ENCODE measurements at regions not wholly inside any gene's neighbourhood (a gene's known extent, or its start where the extent isn't known, plus 50 kb on each side); places are given as distances from the start of the nearest gene placed in this dataset.
"Not testable (repeated sequence)": the region's sequence is repeated elsewhere in the genome, so short reads cannot be mapped to it uniquely, and the experiment has no call there.

GRCh38 chr7:91356915-91357314 is 92.7 kb downstream of the FZD1 start:
- DNase-seq (ENCODE audit: low spot score): no peak

GRCh38 chr7:91357379-91357778 is 93.1 kb downstream of the FZD1 start:
- no peak for DNase-seq (ENCODE audit: low spot score)

GRCh38 chr7:91357901-91358300 is 93.7 kb downstream of the FZD1 start:
- no peak for DNase-seq (ENCODE audit: low spot score)

DNA sequence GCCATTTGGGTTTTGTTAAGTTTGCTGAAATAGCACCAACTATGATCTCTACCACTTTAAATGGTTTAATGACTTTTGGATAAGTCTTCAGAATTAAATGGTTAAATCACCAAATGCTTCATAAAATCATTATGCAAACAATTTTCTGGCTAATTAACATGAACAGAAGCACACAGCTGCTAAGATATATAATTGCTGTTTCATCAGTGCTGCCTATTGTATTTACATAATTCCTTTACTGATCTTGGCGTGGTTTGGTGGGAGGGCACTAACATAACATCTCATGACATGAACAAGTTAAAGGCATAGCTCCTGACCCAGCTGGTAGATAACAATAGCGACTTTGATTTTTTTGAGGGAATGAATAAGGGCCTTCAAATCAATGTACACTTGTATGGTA is 94.1 kb downstream of the FZD1 start:
- no peak for DNase-seq (ENCODE audit: low spot score)

DNA sequence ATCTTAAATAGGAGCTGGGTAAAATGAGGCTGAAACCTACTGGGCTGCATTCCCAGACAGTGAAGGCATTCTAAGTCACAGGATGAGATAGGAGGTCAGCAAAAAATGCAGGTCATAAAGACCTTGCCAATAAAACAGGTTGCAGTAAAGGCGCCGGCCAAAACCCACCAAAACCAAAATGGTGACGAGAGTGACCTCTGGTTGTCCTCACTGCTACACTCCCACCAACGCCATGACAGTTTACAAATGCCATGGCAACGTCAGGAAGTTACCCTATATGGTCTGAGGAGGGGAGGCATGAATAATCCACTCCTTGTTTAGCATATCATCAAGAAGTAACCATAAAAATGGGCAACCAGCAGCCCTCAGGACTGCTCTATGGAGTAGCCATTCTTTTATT is 100.9 kb downstream of the FZD1 start:
- not testable (repeated sequence) for DNase-seq (ENCODE audit: low spot score)

- DNase-seq (ENCODE audit: low spot score): no peak
Measured at GRCh38 chr7:91366091-91366490, 101.9 kb downstream of the FZD1 start.

DNA sequence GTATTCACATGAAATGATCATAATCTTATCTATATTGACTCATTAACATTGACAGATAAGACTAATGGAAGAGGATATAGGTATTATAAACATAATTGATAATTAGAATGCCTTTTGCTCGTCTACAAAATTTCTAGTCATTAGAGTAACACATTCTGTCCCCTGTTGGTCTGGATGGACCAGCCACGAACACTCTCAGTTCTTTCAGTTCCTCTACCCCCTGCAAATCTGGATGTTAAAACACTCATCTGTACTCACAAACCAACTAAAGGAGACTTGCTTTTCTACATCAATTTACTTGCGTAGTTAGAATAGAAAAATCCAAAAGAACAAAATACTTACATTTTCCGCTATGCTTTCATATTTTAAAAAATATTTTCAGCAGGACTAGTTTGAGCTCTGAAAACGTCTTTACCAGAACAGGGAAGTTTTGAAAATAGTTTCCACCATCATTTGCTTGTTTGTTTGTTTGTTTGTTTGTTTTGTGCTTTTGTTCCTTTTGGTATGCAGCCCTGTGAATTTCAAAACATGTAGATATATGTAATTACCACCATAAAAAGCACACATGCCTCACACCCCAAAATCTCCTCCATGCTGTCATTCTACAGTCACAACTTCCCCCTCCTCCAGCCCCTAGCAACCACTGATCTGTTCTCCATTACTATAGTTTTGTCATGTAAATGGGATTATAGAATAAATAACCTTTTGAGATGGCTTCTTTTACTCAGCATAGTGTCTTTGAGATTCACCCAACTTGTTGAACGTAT is 103.8 kb downstream of the FZD1 start:
- DNase-seq (ENCODE audit: low spot score): no peak

GRCh38 chr7:91372323-91372722 is 108.1 kb downstream of the FZD1 start:
- DNase-seq (ENCODE audit: low spot score): no peak

GRCh38 chr7:91373111-91373800 is 109.0 kb downstream of the FZD1 start:
- DNase-seq (ENCODE audit: low spot score): no peak

DNA sequence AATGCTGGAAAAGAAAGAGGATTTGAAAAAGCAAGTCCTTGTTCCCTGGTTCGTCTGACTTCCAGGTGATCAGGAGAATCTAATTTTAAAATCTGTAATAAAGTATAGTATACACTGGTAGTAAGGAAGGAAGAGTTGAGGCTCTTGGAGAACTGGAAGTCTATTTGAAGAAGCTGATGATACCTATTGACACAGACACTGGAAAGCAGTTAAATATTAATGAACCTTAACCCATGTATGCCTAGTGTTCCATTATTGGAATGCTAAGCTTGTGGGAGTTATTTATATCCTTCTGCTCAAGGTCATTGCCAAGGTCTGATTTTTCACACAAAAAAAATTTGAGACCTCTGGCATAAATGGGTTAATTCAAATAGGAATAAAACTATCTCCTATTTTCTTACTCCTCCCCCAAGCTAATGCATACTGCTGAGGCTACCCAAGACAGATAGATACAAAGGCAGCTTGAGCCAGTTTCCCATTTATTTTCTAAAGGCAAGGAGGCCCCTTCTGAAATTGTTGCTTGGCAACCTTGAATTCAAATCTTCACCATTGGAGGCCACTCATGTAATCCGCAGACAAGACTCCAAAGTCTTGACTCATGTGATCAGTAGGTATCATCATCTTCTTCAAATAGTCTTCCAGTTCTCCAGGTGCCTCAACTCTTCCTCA is 110.2 kb downstream of the FZD1 start:
- no peak for DNase-seq (ENCODE audit: low spot score)

DNA sequence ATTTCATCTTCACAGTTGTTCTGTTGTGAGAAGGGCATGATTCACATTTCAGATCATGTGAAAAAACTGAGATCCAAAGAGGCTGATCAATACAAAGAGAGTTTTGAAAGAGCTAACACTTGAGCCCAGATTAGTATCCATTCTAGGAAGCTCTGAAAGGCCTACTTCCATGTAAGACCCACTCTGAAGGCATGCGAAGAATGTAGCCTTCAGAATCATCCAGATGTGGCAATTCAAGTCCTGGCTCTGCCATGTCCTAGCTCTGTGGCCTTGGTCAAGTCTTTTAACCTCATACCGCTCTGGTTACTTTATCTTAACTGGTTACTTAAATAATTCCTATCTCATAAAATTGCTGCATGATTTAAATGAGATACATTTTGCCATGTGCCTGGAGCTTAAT is 111.1 kb downstream of the FZD1 start:
- DNase-seq (ENCODE audit: low spot score): no peak

- DNase-seq (ENCODE audit: low spot score): no peak
Measured at GRCh38 chr7:91378131-91378530, 113.9 kb downstream of the FZD1 start.

DNA sequence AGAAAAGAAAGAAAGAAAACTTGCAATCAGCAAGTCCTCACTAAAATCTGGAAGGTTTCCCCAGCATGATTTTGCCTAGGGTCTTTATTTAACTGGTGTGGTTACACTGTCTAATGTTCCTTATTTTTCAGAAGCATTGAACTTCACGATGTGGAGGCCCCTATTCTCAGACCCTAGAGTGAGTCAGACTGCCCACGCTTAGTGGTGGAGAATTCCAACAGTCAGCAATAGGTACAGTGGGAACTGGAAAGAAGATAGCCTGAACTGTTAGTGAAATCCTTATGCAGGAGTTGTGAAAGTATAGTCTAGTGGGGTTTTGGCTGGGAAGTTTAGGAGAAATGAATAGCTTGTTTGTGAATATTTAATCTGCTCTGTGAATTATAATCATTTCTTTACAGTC is 115.0 kb downstream of the FZD1 start:
- no peak for DNase-seq (ENCODE audit: low spot score)

DNA sequence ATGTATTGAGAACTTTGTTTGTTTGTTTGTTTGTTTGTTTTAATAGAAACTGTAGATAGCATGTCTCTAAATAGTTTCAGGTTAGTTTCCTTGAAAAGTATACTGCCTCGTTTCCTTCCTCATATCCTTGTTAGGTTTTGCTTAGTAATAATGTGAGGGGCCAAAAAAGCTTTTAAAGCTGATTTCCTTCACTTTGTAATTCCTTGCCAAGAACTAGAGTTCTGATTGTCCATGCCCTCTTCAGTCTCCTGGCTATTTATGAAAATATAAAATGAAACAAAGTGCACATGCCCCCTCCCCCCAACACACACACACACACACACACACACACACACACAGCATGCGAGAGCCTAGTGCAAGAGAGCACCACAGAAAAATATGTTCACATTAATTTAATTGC is 115.8 kb downstream of the FZD1 start:
- no peak for DNase-seq (ENCODE audit: low spot score)

GRCh38 chr7:91383053-91383904 is 119.0 kb downstream of the FZD1 start:
- no peak for DNase-seq (ENCODE audit: low spot score)

DNA sequence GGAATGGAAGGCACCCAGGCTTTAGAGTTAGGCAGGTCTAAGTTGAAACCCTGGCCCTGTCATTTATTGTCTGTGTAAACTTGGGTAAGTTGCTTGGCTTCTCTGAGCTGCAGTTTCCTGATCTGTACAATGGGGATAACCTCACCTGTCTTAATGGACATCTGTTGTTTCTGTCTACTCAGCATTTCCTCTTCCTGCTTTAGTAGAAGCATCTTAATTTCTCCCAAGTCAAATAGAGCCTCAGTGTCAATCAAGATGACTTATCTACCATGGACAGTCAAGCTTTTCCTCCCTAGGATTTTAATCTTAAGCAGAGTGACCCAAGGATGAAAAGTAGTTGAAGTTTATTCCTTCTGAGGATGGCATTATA is 119.7 kb downstream of the FZD1 start:
- DNase-seq (ENCODE audit: low spot score): no peak

DNA sequence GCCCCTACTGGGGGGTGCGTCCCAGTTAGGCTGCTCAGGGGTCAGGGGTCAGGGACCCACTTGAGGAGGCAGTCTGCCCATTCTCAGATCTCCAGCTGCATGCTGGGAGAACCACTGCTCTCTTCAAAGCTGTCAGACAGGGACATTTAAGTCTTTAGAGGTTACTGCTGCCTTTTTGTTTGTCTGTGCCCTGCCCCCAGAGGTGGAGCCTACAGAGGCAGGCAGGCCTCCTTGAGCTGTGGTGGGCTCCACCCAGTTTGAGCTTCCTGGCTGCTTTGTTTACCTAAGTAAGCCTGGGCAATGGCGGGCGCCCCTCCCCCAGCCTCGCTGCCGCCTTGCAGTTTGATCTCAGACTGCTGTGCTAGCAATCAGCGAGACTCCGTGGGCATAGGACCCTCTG is 130.5 kb downstream of the FZD1 start:
- DNase-seq (ENCODE audit: low spot score): not testable (repeated sequence)

DNA sequence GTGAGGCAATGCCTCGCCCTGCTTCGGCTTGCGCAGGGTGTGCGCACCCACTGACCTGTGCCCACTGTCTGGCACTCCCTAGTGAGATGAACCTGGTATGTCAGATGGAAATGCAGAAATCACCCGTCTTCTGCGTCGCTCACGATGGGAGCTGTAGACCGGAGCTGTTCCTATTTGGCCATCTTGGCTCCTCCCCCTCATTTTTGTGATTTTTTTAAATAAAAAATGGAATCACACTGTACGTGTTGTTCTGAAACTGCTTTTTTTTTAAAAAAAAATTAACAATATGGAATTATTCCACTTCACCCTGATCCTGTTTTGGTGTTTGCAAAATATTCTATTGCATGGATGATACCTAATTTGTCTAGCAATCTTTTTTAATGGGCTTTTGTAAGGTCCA is 131.1 kb downstream of the FZD1 start:
- not testable (repeated sequence) for DNase-seq (ENCODE audit: low spot score)

GRCh38 chr7:91397096-91397495 is 132.9 kb downstream of the FZD1 start:
- DNase-seq (ENCODE audit: low spot score): no peak

DNA sequence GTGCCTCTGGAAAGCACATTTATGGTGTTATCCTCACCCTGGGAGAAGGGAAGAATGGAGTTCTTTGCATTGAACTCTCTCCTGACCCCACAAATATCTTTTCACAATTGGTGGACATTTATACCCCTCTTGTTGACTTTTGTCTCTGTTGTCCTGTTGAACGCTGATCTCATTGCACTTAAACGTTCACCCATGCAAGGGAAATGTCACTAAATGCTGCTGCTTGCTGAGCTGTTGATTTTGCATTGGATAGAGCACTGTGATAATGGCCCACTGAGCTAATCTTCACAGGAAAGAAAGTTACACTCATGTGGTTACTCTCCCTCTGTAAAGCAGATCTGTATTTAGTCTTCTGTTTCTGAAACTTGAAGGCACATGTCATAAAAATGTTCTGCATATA is 133.4 kb downstream of the FZD1 start:
- DNase-seq (ENCODE audit: low spot score): no peak

DNA sequence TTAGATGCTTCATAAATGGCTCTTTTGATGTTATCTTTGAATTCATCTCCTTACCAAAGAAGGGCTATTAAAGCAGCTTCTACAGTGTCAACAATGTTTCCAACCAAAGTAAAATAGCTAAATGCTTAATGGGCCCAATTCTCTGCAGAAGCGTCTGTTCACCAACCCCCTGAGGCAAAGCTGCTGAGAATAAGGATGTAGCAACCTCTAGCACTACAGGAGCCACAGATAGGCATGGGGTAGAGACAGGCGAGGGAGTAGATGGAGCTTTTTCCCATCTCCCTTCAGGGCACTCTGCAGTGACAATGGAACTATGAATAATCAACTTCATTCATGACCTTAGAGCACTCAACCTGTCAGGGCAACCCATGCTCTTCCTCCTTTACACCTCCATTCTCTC is 134.1 kb downstream of the FZD1 start:
- no peak for DNase-seq (ENCODE audit: low spot score)

GRCh38 chr7:91405092-91405788 is 141.0 kb downstream of the FZD1 start:
- DNase-seq (ENCODE audit: low spot score): no peak

Measured in Ammon's horn (tissue), 1 donor.